ENCODE measurements at regions not wholly inside any gene's neighbourhood (a gene's known extent, or its start where the extent isn't known, plus 50 kb on each side); places are given as distances from the start of the nearest gene placed in this dataset.
"Not testable (repeated sequence)": the region's sequence is repeated elsewhere in the genome, so short reads cannot be mapped to it uniquely, and the experiment has no call there.

- H3K4me3 ChIP-seq (ENCODE audit: low read depth, low read length); H3K4me1 ChIP-seq (ENCODE audit: insufficient read depth); H3K36me3 ChIP-seq (ENCODE audit: insufficient read depth); H3K27ac ChIP-seq (ENCODE audit: low read depth): not testable (repeated sequence)
- WGBS, result 37% methylated on average over 15 of the region's 15 CpGs
- peak; percentile 8 for DNase-seq (ENCODE audit: extremely low spot score)
Observed at GRCh38 chr16:88193706-88194396, 188.9 kb upstream of the ZNF469 start.

- Histone ChIP-seq H3K36me3 (ENCODE audit: insufficient read depth) (no peaks in the 10 kb centered on the region), H3K4me3 (ENCODE audit: low read depth, low read length) (no peak overlapping the region), H3K27ac (ENCODE audit: low read depth) (peak overlapping the region; percentile 24), H3K4me1 (ENCODE audit: insufficient read depth) (no peaks in the 10 kb centered on the region)
- peak; percentile 14 for DNase-seq (ENCODE audit: extremely low spot score)
- WGBS, result 68% methylated on average over 47 of the region's 47 CpGs
Observed at GRCh38 chr16:88194397-88195268, 188.1 kb upstream of the ZNF469 start.

- WGBS, result 75% methylated on average over 10 of the region's 10 CpGs
- no peak overlapping the region for H3K27ac ChIP-seq (ENCODE audit: low read depth)
- no peaks in the 10 kb centered on the region for H3K36me3 ChIP-seq (ENCODE audit: insufficient read depth)
- H3K4me3 ChIP-seq (ENCODE audit: low read depth, low read length), result no peak overlapping the region
- no peaks in the 10 kb centered on the region for H3K4me1 ChIP-seq (ENCODE audit: insufficient read depth)
- DNase-seq (ENCODE audit: extremely low spot score), result no peak
Observed at GRCh38 chr16:88195269-88195705, 187.5 kb upstream of the ZNF469 start.

- H3K36me3 ChIP-seq (ENCODE audit: insufficient read depth), result no peaks in the 10 kb centered on the region
- no peak for DNase-seq (ENCODE audit: extremely low spot score)
- H3K4me3 ChIP-seq (ENCODE audit: low read depth, low read length), result no peak overlapping the region
- H3K27ac ChIP-seq (ENCODE audit: low read depth), result no peak overlapping the region
- 97% methylated on average over 9 of the region's 9 CpGs for WGBS
- no peaks in the 10 kb centered on the region for H3K4me1 ChIP-seq (ENCODE audit: insufficient read depth)
Observed at GRCh38 chr16:88195911-88196465, 186.8 kb upstream of the ZNF469 start.

GRCh38 chr16:88196471-88197400 lies 186.0 kb upstream of the ZNF469 start:
- 90% methylated on average over 16 of the region's 16 CpGs for WGBS
- Histone ChIP-seq H3K27ac (ENCODE audit: low read depth) (no peak overlapping the region), H3K4me3 (ENCODE audit: low read depth, low read length) (no peak overlapping the region), H3K36me3 (ENCODE audit: insufficient read depth) (no peaks in the 10 kb centered on the region), H3K4me1 (ENCODE audit: insufficient read depth) (no peaks in the 10 kb centered on the region)
- no peak for DNase-seq (ENCODE audit: extremely low spot score)

- Histone ChIP-seq H3K27ac (ENCODE audit: low read depth) (no peak overlapping the region), H3K4me1 (ENCODE audit: insufficient read depth) (no peaks in the 10 kb centered on the region), H3K36me3 (ENCODE audit: insufficient read depth) (no peaks in the 10 kb centered on the region), H3K4me3 (ENCODE audit: low read depth, low read length) (no peak overlapping the region)
- 90% methylated on average over 20 of the region's 20 CpGs for WGBS
- DNase-seq (ENCODE audit: extremely low spot score), result no peak
Observed at GRCh38 chr16:88197481-88198456, 185.0 kb upstream of the ZNF469 start.

- not testable (repeated sequence) for H3K36me3 ChIP-seq (ENCODE audit: insufficient read depth); H3K27ac ChIP-seq (ENCODE audit: low read depth); H3K4me3 ChIP-seq (ENCODE audit: low read depth, low read length); DNase-seq (ENCODE audit: extremely low spot score); H3K4me1 ChIP-seq (ENCODE audit: insufficient read depth)
- 90% methylated on average over 23 of the region's 26 CpGs for WGBS
Observed at GRCh38 chr16:88198457-88199295, 184.1 kb upstream of the ZNF469 start.

GRCh38 chr16:88199296-88200153 lies 183.2 kb upstream of the ZNF469 start:
- not testable (repeated sequence) for DNase-seq (ENCODE audit: extremely low spot score); H3K27ac ChIP-seq (ENCODE audit: low read depth); H3K36me3 ChIP-seq (ENCODE audit: insufficient read depth); H3K4me1 ChIP-seq (ENCODE audit: insufficient read depth); H3K4me3 ChIP-seq (ENCODE audit: low read depth, low read length)
- WGBS, result 85% methylated on average over 25 of the region's 25 CpGs

- H3K36me3 ChIP-seq (ENCODE audit: insufficient read depth); H3K27ac ChIP-seq (ENCODE audit: low read depth); H3K4me3 ChIP-seq (ENCODE audit: low read depth, low read length); DNase-seq (ENCODE audit: extremely low spot score); H3K4me1 ChIP-seq (ENCODE audit: insufficient read depth): not testable (repeated sequence)
- WGBS, result 55% methylated on average over 29 of the region's 30 CpGs
Observed at GRCh38 chr16:88200154-88200895, 182.4 kb upstream of the ZNF469 start.

GRCh38 chr16:88200896-88201185 lies 181.9 kb upstream of the ZNF469 start:
- no peak for DNase-seq (ENCODE audit: extremely low spot score)
- 44% methylated on average over 13 of the region's 13 CpGs for WGBS
- Histone ChIP-seq H3K4me1 (ENCODE audit: insufficient read depth) (no peaks in the 10 kb centered on the region), H3K36me3 (ENCODE audit: insufficient read depth) (no peaks in the 10 kb centered on the region), H3K27ac (ENCODE audit: low read depth) (no peak overlapping the region), H3K4me3 (ENCODE audit: low read depth, low read length) (no peak overlapping the region)

- H3K27ac ChIP-seq (ENCODE audit: low read depth); H3K4me3 ChIP-seq (ENCODE audit: low read depth, low read length); H3K36me3 ChIP-seq (ENCODE audit: insufficient read depth); H3K4me1 ChIP-seq (ENCODE audit: insufficient read depth); DNase-seq (ENCODE audit: extremely low spot score): not testable (repeated sequence)
- 92% methylated on average over 9 of the region's 9 CpGs for WGBS
Observed at GRCh38 chr16:88201611-88202010, 181.1 kb upstream of the ZNF469 start.

All from urinary bladder (tissue), 3 donors.